H1 (cell line): ENCODE measurements at regions not wholly inside any gene's neighbourhood (a gene's known extent, or its start where the extent isn't known, plus 50 kb on each side); places are given as distances from the start of the nearest gene placed in this dataset.

ENCODE experiments used
- CTCF ChIA-PET: fragments of 300-600 bp; sonication (Branson Sonifier 250); formaldehyde crosslinking; loops from one replicate; lab custom pipeline; 2021; ENCODE audit not compliant: partially characterized antibody; lab: Charles Lee
- POLR2A ChIA-PET: fragments of 300-600 bp; sonication (Branson Sonifier 250); formaldehyde crosslinking; loops from one replicate; lab custom pipeline; 2021; ENCODE audit warnings: inconsistent platforms; ENCODE audit not compliant: partially characterized antibody; lab: Charles Lee
- DNase-seq, 2 experiments: peaks; one replicate each; pipeline versions ENCODE4 v3.0.0 to v3.0.0-alpha.2; 2010 to 2022; ENCODE audit warnings: low spot score in 2 of 2, low read depth in 1 of 2, mixed read lengths in 1 of 2
- FAIRE-seq: peaks from 2 replicates; lab custom pipeline; 2011; peaks lifted over from hg19 to GRCh38; lab: Jason Lieb, UNC
- H2AFZ ChIP-seq: 2 replicates; pipeline ENCODE4 v1.8.1; 2012; ENCODE audit warnings: low read length, inconsistent platforms
- H2AK5ac ChIP-seq: 2 replicates; pipeline ENCODE4 v1.6.1; 2013; ENCODE audit warnings: low read depth, low read length
- H2BK120ac ChIP-seq: replicated peaks from 2 replicates; pipeline ENCODE3; 2013; ENCODE audit warnings: low read depth, low read length, inconsistent platforms
- H2BK12ac ChIP-seq: 2 replicates; pipeline ENCODE4 v1.6.1; 2013; ENCODE audit warnings: low read depth, low read length
- H2BK15ac ChIP-seq: 2 replicates; pipeline ENCODE4 v1.6.1; 2013; ENCODE audit warnings: low read length
- H2BK20ac ChIP-seq: 2 replicates; pipeline ENCODE4 v1.6.1; 2013; ENCODE audit warnings: low read length
- H2BK5ac ChIP-seq: 2 replicates; pipeline ENCODE4 v1.6.1; 2013; ENCODE audit warnings: low read depth, low read length
- H3K14ac ChIP-seq: 2 replicates; pipeline ENCODE4 v1.6.1; 2013; ENCODE audit warnings: inconsistent platforms; ENCODE audit not compliant: insufficient read length
- H3K18ac ChIP-seq: 2 replicates; pipeline ENCODE4 v1.6.1; 2013; ENCODE audit warnings: low read length; ENCODE audit errors: extremely low read depth
- H3K23ac ChIP-seq: 2 replicates; pipeline ENCODE4 v1.6.1; 2013; ENCODE audit warnings: inconsistent platforms; ENCODE audit not compliant: insufficient read length
- H3K23me2 ChIP-seq: 2 replicates; pipeline ENCODE4 v1.6.1; 2013; ENCODE audit warnings: low read depth, low read length
- H3K27ac ChIP-seq: 2 replicates; pipeline ENCODE4 v1.6.1; 2011; ENCODE audit warnings: low read depth, low read length, inconsistent platforms
- H3K27me3 ChIP-seq, 4 experiments: replicated peaks in 1 of 4; 1 replicate in 1 of 4; 2 replicates in 3 of 4; pipeline versions ENCODE4 v1.6.1 to v1.8.1; 2011 to 2013; ENCODE audit warnings: low read length in 3 of 4, mild to moderate bottlenecking in 3 of 4, inconsistent platforms in 2 of 4, mixed read lengths in 2 of 4, moderate library complexity in 1 of 4; ENCODE audit not compliant: control insufficient read depth in 3 of 4, insufficient read depth in 3 of 4; ENCODE audit errors: extremely low read depth in 1 of 4
- H3K36me3 ChIP-seq, 4 experiments: 2 replicates each; pipeline versions ENCODE4 v1.6.1 to v1.8.1; 2011 to 2013; ENCODE audit warnings: mild to moderate bottlenecking in 4 of 4, low read length in 3 of 4, moderate library complexity in 2 of 4, control low read depth in 1 of 4, inconsistent platforms in 1 of 4; ENCODE audit not compliant: insufficient read depth in 4 of 4, control insufficient read depth in 2 of 4
- H3K4ac ChIP-seq: replicated peaks from 2 replicates; pipeline ENCODE3; 2013; ENCODE audit warnings: low read length, low read depth, mixed read lengths, inconsistent platforms; ENCODE audit not compliant: insufficient read length
- H3K4me1 ChIP-seq, 4 experiments: replicated peaks in 1 of 4; 1 replicate in 1 of 4; 2 replicates in 3 of 4; pipeline versions ENCODE4 v1.6.1 to v1.8.1; 2011 to 2013; ENCODE audit warnings: low read length in 3 of 4, inconsistent platforms in 2 of 4, mixed read lengths in 1 of 4; ENCODE audit not compliant: insufficient read depth in 4 of 4, control insufficient read depth in 3 of 4
- H3K4me2 ChIP-seq, 2 experiments: 2 replicates each; pipeline versions ENCODE4 v1.6.1 to v1.8.1; 2011 to 2013; ENCODE audit warnings: low read depth in 2 of 2, low read length in 2 of 2, control low read depth in 1 of 2, inconsistent platforms in 1 of 2, mild to moderate bottlenecking in 1 of 2; ENCODE audit not compliant: insufficient read depth in 1 of 2
- H3K4me3 ChIP-seq, 4 experiments: fragments of 200-600, 300-600 bp in 1 of 4; sonication (generic), shearing (Covaris generic), sonication (Bioruptor Twin) in 1 of 4; 2 replicates each; pipeline versions ENCODE4 v1.5.1 to v1.8.1; 2011 to 2016; ENCODE audit warnings: low read length in 4 of 4, low read depth in 3 of 4, control low read depth in 2 of 4, inconsistent platforms in 2 of 4, mild to moderate bottlenecking in 2 of 4, mixed read lengths in 1 of 4, moderate library complexity in 1 of 4; ENCODE audit not compliant: insufficient read depth in 2 of 4; ENCODE audit errors: extremely low read depth in 1 of 4
- H3K56ac ChIP-seq: replicated peaks from 2 replicates; pipeline ENCODE3; 2013; ENCODE audit warnings: low read depth, mild to moderate bottlenecking, mixed read lengths, low read length, inconsistent platforms; ENCODE audit not compliant: insufficient read length
- H3K79me1 ChIP-seq: 2 replicates; pipeline ENCODE4 v1.6.1; 2013; ENCODE audit warnings: low read depth, low read length, control low read depth
- H3K79me2 ChIP-seq, 2 experiments: 2 replicates each; pipeline versions ENCODE4 v1.6.1 to v1.8.1; 2012 to 2013; ENCODE audit warnings: low read length in 2 of 2, mild to moderate bottlenecking in 2 of 2, inconsistent platforms in 1 of 2; ENCODE audit not compliant: insufficient read depth in 2 of 2, control insufficient read depth in 1 of 2
- H3K9ac ChIP-seq, 4 experiments: replicated peaks in 1 of 4; 1 replicate in 1 of 4; 2 replicates in 3 of 4; pipeline versions ENCODE4 v1.6.1 to v1.8.1; 2011 to 2013; ENCODE audit warnings: low read depth in 3 of 4, low read length in 3 of 4, control low read depth in 2 of 4, mild to moderate bottlenecking in 2 of 4, moderate library complexity in 2 of 4, inconsistent platforms in 1 of 4; ENCODE audit errors: extremely low read depth in 1 of 4
- H3K9me3 ChIP-seq, 2 experiments: 2 replicates each; pipeline versions ENCODE4 v1.6.1 to v1.8.1; 2012 to 2013; ENCODE audit warnings: mild to moderate bottlenecking in 2 of 2, moderate library complexity in 2 of 2, control low read depth in 1 of 2, inconsistent platforms in 1 of 2, low read depth in 1 of 2, low read length in 1 of 2, mixed read lengths in 1 of 2; ENCODE audit not compliant: insufficient read depth in 2 of 2
- H4K20me1 ChIP-seq, 2 experiments: replicated peaks in 1 of 2; 2 replicates each; pipeline versions ENCODE3 to v1.8.1; 2011 to 2013; ENCODE audit warnings: inconsistent platforms in 2 of 2, low read length in 2 of 2, mild to moderate bottlenecking in 1 of 2; ENCODE audit not compliant: insufficient read depth in 2 of 2, control insufficient read depth in 1 of 2
- H4K5ac ChIP-seq: 2 replicates; pipeline ENCODE4 v1.6.1; 2013; ENCODE audit warnings: low read length, low read depth, mixed read lengths, inconsistent platforms; ENCODE audit not compliant: insufficient read length
- H4K8ac ChIP-seq: 2 replicates; pipeline ENCODE4 v1.8.0; 2013; ENCODE audit warnings: mild to moderate bottlenecking, moderate library complexity, low read length, inconsistent platforms; ENCODE audit not compliant: insufficient read depth; ENCODE audit errors: extremely low read depth
- H4K91ac ChIP-seq: replicated peaks from 2 replicates; pipeline ENCODE3; 2013; ENCODE audit warnings: low read length, mixed read lengths, inconsistent platforms; ENCODE audit not compliant: insufficient read length
- CBX8 ChIP-seq: fragments of 300-800, 300-1000 bp; sonication (generic); IDR thresholded peaks from 2 replicates; pipeline ENCODE4 v1.7.1; 2016; ENCODE audit warnings: low read depth, low read length, borderline replicate concordance
- EZH2 ChIP-seq: fragments of 200-600 bp; sonication (generic); IDR thresholded peaks from 2 replicates; pipeline ENCODE4 v1.7.1; 2012; ENCODE audit warnings: low read depth, mild to moderate bottlenecking, moderate library complexity, low read length, inconsistent platforms; ENCODE audit not compliant: severe bottlenecking
- JUND ChIP-seq: IDR thresholded peaks from 2 replicates; pipeline ENCODE4 v1.6.1; 2011; ENCODE audit warnings: mild to moderate bottlenecking, improper control_type of control experiment, low read length
- KDM1A ChIP-seq: fragments of 200-600, 300-600 bp; sonication (generic); IDR thresholded peaks from 2 replicates; pipeline ENCODE4 v1.7.1; 2016; ENCODE audit warnings: mild to moderate bottlenecking, low read length, borderline replicate concordance
- KDM5A ChIP-seq: fragments of 200-600 bp; IDR thresholded peaks from 2 replicates; pipeline ENCODE4 v1.7.1; 2012; ENCODE audit warnings: mild to moderate bottlenecking, low read length, inconsistent platforms, mixed read lengths
- SIN3A ChIP-seq, 2 experiments: IDR thresholded peaks in 1 of 2; conservative IDR thresholded peaks in 1 of 2; 2 replicates each; pipeline ENCODE4 v1.6.1; 2011 to 2012; ENCODE audit warnings: low read length in 2 of 2, improper control_type of control experiment in 1 of 2, low read depth in 1 of 2, mild to moderate bottlenecking in 1 of 2
- SRF ChIP-seq: IDR thresholded peaks from 2 replicates; pipeline ENCODE4 v1.6.1; 2011; ENCODE audit warnings: mild to moderate bottlenecking, low read depth, low read length, moderate library complexity
- TCF12 ChIP-seq: IDR thresholded peaks from 2 replicates; pipeline ENCODE4 v1.6.1; 2011; ENCODE audit warnings: low read depth, mild to moderate bottlenecking, low read length
- YY1 ChIP-seq: IDR thresholded peaks from 2 replicates; pipeline ENCODE4 v1.6.1; 2011; ENCODE audit warnings: low read depth, mild to moderate bottlenecking, low read length
- WGBS, 2 experiments: shearing (Covaris generic) in 1 of 2; methylation state at CpG; one replicate each; pipeline versions ENCODE4 v1.1.6 to v1.1.7; 2013 to 2015; ENCODE audit warnings: low lambda C conversion rate in 2 of 2, mixed read lengths in 2 of 2, inconsistent platforms in 1 of 2, low coverage in 1 of 2, missing lambda C conversion rate in 1 of 2; ENCODE audit not compliant: insufficient replicate concordance in 2 of 2, insufficient coverage in 1 of 2, insufficient read length in 1 of 2; ENCODE audit errors: extremely low coverage in 1 of 2, missing lambda C conversion rate in 1 of 2; 5-methylcytosine and 5-hydroxymethylcytosine counted together
- TF ChIP-seq, protein P1 (sequence below): IDR thresholded peaks from 2 replicates; pipeline ENCODE4 v1.6.1; 2011; ENCODE audit warnings: low read depth, mild to moderate bottlenecking, low read length; ENCODE audit not compliant: insufficient read depth

DNA sequence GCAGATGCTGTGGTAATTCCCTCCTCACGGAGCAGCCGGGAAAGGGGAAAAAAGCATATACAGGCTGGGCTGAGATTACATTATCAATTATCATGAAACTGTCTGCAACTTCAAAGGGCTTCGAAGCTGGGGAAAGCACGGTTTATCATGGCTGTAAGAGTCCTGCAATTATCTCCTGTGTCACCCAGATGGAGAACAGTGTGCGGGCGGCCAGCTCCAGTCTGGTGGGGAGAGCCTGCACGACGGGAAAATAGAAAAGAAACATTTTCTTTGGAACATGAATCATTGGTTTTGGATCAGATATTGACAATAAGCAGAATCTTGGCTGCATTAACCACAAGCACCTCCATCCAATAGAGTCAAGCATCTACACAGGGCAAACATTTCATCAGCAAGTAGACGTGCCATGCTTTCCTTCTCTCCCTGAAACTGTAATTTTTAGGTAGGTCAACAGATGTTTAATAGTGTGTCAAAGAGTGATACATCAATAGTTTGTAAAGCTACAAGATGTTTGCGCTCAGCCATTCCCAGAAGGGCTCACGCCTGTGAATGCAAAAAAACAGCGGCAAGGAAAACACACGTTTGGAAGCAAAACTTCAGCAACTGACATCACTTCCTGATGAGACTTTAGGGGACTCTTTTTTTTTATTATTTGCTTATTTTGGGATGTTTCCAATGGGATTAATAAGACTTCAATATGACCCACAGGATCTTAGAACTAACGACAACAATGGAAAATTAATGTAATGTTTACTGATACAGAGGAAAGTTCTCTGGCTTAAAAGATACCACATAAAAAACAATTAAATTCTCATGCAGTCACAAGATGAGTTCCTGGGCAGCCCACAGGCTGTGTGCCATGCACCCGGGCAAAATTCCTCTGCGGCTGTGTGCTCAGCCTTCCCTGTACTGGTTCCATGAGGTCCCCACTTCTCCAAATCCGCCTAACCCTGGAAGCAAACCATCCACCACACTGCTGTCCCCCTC, 111.0 kb upstream of the SALL3 start:
- Histone ChIP-seq H3K27ac (no peak overlapping the region), H4K8ac (no peak overlapping the region), H3K79me2 (no peaks in the 10 kb centered on the region), H3K4ac (no peak overlapping the region), H3K4me3 (no peak overlapping the region), H3K4me2 (no peak overlapping the region), H2AK5ac (no peak overlapping the region), H3K27me3 (no peaks in the 10 kb centered on the region), H3K14ac (no peak overlapping the region), H4K20me1 (no peaks in the 10 kb centered on the region), H3K4me1 (no peaks in the 10 kb centered on the region), H3K79me1 (no peaks in the 10 kb centered on the region), H3K36me3 (no peaks in the 10 kb centered on the region), H4K91ac (no peak overlapping the region), H2BK15ac (no peak overlapping the region), H2BK5ac (no peak overlapping the region), H3K18ac (no peak overlapping the region), H2BK20ac (no peak overlapping the region), H2BK12ac (no peak overlapping the region), H3K23me2 (no peaks in the 10 kb centered on the region; the same call in 1 of the 2 replicates), H3K9me3 (no peaks in the 10 kb centered on the region), H3K9ac (no peak overlapping the region), H3K23ac (no peak overlapping the region), H3K56ac (no peak overlapping the region), H2BK120ac (no peak overlapping the region), H2AFZ (no peak overlapping the region; the same call in 1 of the 2 replicates), H4K5ac (no peak overlapping the region)
- POLR2A ChIA-PET: no interaction called here
- WGBS, 2 experiments: 89% methylated on average over 17 of the region's 17 CpGs; no CpG with 5 or more reads in 1 of the 2 experiments
- CTCF ChIA-PET: interaction anchor here (1.5 kb wide), 1 partner anchor 10 kb away, joined by 5 read pairs; no protein-coding TSS in a partner anchor
- no peak for FAIRE-seq
- no peak for DNase-seq
- TF ChIP-seq, protein P1, sequence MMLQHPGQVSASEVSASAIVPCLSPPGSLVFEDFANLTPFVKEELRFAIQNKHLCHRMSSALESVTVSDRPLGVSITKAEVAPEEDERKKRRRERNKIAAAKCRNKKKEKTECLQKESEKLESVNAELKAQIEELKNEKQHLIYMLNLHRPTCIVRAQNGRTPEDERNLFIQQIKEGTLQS: no peak
- no peak for TF ChIP-seq SRF
- no peak for TF ChIP-seq EZH2
- TF ChIP-seq CBX8: no peak
- TF ChIP-seq TCF12: no peak
- TF ChIP-seq KDM1A: no peak
- no peak for TF ChIP-seq YY1
- no peak for TF ChIP-seq JUND
- TF ChIP-seq SIN3A (conservative IDR thresholded peaks at IDR 0.05 in 1 of 2, IDR thresholded peaks at IDR 0.05 in 1 of 2; ENCODE audit: low read depth in 1 of 2, low read length in 2 of 2): no peak
- no peak for TF ChIP-seq KDM5A
